ENCODE measurements at regions not wholly inside any gene's neighbourhood (a gene's known extent, or its start where the extent isn't known, plus 50 kb on each side); places are given as distances from the start of the nearest gene placed in this dataset.

DNA sequence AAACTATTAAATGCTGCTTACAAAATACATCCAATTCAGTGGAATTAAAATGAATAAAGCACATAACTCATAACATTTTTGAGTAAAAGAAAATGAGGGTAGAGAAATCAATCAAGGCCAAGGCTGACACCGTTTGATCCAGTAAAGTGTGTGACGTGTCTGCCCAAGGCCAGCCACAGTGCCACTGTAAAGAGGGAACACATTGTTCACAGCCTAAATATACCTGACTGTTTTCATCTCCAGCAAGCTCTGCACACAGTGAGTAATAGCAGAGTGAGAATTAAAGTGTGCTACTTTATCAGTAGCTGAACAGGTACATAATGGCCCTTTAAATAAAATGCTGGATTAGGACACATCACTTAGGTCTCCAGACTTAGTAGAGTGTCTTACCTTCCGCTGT is 130.8 kb upstream of the DPP6 start:
- no peaks in the 10 kb centered on the region for H3K4me1 ChIP-seq (replicated peaks in 1 of 2)
- WGBS, 10 experiments = 0 to 100% (median 43%) methylated on average over 1 to 3 of the region's 3 CpGs; no CpG with 5 or more reads in 2 of the 10 experiments
- H3K4me3 ChIP-seq = no peak overlapping the region
- in situ Hi-C loops (cut with MboI; ENCODE audit: low pct_unique_long_range_greater_than_20kb in 2 of 9, low sequenced_read_pairs in 9 of 9, unreplicated experiment in 9 of 9) = no loop called here
- H3K27ac ChIP-seq = no peak overlapping the region
- ATAC-seq (replicated peaks in 6 of 8) = no peak

DNA sequence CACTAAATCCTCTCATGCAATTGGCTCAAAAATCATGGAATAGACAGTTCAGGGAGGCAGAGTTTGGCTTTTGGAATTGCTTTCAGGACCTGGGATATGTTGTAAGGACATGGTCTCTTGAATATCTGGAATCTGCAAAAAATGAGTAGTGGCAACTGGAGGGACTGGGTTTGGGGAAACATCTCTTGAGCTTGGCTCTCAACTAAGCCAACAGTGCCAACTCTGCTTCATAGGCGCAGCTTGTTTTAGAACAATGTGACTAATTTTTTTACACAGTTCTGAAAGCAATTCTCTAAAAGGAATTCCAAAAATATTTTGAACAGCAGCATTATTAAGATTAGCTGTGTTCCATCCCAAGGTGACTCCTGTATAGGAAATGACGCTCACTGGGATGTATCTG is 121.5 kb upstream of the DPP6 start:
- WGBS, 10 experiments = 0 to 100% (median 39%) methylated on average over 1 to 2 of the region's 2 CpGs; no CpG with 5 or more reads in 2 of the 10 experiments
- in situ Hi-C loops (cut with MboI; ENCODE audit: low pct_unique_long_range_greater_than_20kb in 2 of 9, low sequenced_read_pairs in 9 of 9, unreplicated experiment in 9 of 9) = no loop called here
- ATAC-seq (replicated peaks in 6 of 8) = no peak
- no peak overlapping the region for H3K4me3 ChIP-seq
- H3K4me1 ChIP-seq (replicated peaks in 1 of 2) = no peaks in the 10 kb centered on the region
- H3K27ac ChIP-seq = no peak overlapping the region

- no peak overlapping the region for H3K27ac ChIP-seq
- in situ Hi-C loops (cut with MboI; ENCODE audit: low pct_unique_long_range_greater_than_20kb in 2 of 9, low sequenced_read_pairs in 9 of 9, unreplicated experiment in 9 of 9) = no loop called here
- H3K4me3 ChIP-seq = no peak overlapping the region
- no peak for ATAC-seq (replicated peaks in 6 of 8)
- no peaks in the 10 kb centered on the region for H3K4me1 ChIP-seq (replicated peaks in 1 of 2)
- 8 to 96% (median 38%) methylated on average over 2 to 4 of the region's 5 CpGs; no CpG with 5 or more reads in 4 of the 10 experiments for WGBS, 10 experiments
Observed at GRCh38 chr7:153934048-153934447, 118.2 kb upstream of the DPP6 start.

GRCh38 chr7:153934629-153935028 is 117.6 kb upstream of the DPP6 start:
- in situ Hi-C loops (cut with MboI; ENCODE audit: low pct_unique_long_range_greater_than_20kb in 2 of 9, low sequenced_read_pairs in 9 of 9, unreplicated experiment in 9 of 9) = no loop called here

DNA sequence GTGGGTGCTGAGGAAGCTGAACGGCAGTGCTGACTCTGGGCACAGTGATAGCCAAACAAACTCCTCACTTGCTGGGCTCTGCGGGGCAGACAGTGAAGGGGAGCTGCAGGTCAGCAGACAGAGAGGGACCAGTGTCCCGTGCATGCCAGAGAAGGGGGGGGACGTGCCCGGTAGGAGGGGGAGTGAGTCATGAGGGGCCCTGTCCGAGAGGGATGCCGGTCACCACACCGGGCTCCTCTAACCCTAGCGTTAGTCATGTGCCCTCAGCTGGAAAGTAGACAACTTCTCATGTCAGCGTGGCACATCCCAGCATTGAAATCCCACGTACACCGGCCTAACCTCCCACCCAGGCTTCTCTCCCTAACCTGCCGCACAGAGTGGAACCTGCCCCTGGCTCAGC is 117.1 kb upstream of the DPP6 start:
- no peaks in the 10 kb centered on the region for H3K4me1 ChIP-seq (replicated peaks in 1 of 2)
- 46 to 100% (median 80%) methylated on average over 1 to 4 of the region's 13 CpGs; no CpG with 5 or more reads in 7 of the 10 experiments for WGBS, 10 experiments
- no peak overlapping the region for H3K4me3 ChIP-seq
- no peak overlapping the region for H3K27ac ChIP-seq
- in situ Hi-C loops (cut with MboI; ENCODE audit: low pct_unique_long_range_greater_than_20kb in 2 of 9, low sequenced_read_pairs in 9 of 9, unreplicated experiment in 9 of 9) = no loop called here
- ATAC-seq (replicated peaks in 6 of 8) = peak in 1 of 8 experiments; percentile 57

More at GRCh38 chr7:153934629-153935028, 117.6 kb upstream of the DPP6 start:
- Histone ChIP-seq H3K4me1 (replicated peaks in 1 of 2) (no peaks in the 10 kb centered on the region), H3K4me3 (no peak overlapping the region), H3K27ac (no peak overlapping the region)
- WGBS, 10 experiments = 0 to 100% (median 53%) methylated on average over 1 to 9 of the region's 10 CpGs; no CpG with 5 or more reads in 2 of the 10 experiments
- peak in 1 of 8 experiments; percentile 68 for ATAC-seq (replicated peaks in 6 of 8)

DNA sequence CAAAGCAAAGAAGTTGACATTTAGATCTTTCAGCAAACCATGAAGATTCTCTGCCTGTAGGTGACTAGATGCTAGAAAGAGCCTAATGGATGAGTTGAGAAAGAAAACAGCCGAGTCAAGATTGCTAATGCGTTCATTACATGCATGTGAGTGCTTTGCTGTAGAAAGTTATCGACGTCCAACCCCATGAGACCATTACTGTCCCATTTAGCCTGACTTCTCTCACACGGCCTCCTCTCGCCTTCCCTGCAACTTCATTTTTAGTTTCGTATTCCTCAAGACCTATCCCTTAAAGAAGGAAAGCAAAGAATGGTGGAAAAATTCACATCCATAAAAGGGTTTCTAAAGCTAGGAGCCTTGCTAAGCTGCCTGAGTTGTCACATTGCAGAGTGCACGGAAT is 113.7 kb upstream of the DPP6 start:
- ATAC-seq (replicated peaks in 6 of 8) = no peak
- in situ Hi-C loops (cut with MboI; ENCODE audit: low pct_unique_long_range_greater_than_20kb in 2 of 9, low sequenced_read_pairs in 9 of 9, unreplicated experiment in 9 of 9) = no loop called here
- H3K4me3 ChIP-seq = no peak overlapping the region
- H3K4me1 ChIP-seq (replicated peaks in 1 of 2) = no peaks in the 10 kb centered on the region
- 21 to 100% (median 45%) methylated on average over 1 to 8 of the region's 8 CpGs for WGBS, 10 experiments
- no peak overlapping the region for H3K27ac ChIP-seq

DNA sequence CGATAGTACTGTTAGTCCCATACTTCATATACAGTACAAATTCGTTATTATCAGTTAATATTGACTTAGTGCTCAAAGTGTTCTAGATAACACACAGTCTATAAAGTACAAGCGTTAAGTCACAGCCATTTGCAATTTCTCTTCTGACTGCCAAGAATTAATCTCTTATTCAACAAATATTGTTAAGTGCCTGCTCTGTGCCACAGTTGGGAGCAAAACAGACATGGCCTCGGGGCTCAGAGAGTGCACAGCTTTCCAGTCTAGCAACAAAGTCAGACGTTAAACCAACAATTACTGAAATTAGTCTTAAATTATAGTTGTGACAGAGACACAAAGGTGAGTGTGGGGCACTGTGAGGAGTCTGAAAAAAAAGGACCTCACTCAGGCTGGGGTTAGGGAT is 113.0 kb upstream of the DPP6 start:
- 0 to 90% (median 30%) methylated on average over 2 to 5 of the region's 5 CpGs; no CpG with 5 or more reads in 1 of the 10 experiments for WGBS, 10 experiments
- in situ Hi-C loops (cut with MboI; ENCODE audit: low pct_unique_long_range_greater_than_20kb in 2 of 9, low sequenced_read_pairs in 9 of 9, unreplicated experiment in 9 of 9) = no loop called here
- no peak overlapping the region for H3K4me3 ChIP-seq
- no peaks in the 10 kb centered on the region for H3K4me1 ChIP-seq (replicated peaks in 1 of 2)
- no peak overlapping the region for H3K27ac ChIP-seq
- ATAC-seq (replicated peaks in 6 of 8) = no peak

DNA sequence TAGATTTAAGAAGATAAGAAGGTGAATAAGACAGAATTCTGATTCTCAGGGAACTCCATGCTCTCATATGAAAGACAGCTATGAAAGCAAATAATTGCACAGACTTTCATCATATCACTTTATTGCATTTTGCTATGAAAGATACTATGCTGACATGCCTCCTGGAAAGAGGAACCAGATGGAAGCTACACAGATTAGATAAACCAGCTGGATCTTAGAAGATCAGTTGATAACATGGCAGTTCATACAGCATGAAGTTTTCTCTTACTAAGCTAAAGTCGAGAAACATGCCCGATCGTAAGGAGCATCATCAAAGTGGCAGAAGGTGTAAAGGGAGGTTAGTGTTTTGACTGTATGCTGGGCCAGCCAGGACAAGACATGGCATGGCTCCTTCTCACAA is 112.5 kb upstream of the DPP6 start:
- WGBS, 10 experiments = 14 to 80% (median 67%) methylated on average over 1 to 3 of the region's 3 CpGs; no CpG with 5 or more reads in 5 of the 10 experiments
- no peak for ATAC-seq (replicated peaks in 6 of 8)
- in situ Hi-C loops (cut with MboI; ENCODE audit: low pct_unique_long_range_greater_than_20kb in 2 of 9, low sequenced_read_pairs in 9 of 9, unreplicated experiment in 9 of 9) = no loop called here

DNA sequence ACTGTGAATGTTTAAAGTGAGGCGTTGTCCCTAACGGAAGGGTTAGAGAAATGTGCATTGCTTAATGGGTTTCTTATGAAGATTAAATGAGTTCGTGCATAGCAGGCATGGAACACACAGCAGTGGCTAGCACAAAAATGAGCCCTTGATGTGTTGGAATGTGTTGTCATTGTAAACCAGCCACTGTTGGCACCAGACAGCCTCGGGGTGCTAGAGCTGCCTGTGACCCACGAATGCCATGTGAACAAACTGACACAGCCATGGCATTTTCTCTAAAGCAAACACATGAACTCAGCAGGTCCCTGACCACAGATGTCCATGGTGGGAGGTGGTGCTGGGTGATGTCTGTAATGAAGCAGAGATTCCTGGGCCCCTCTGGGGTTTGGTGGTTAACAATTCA is 111.1 kb upstream of the DPP6 start:
- ATAC-seq (replicated peaks in 6 of 8) = peak in 2 of 8 experiments; percentile 44
- Histone ChIP-seq H3K4me1 (replicated peaks in 1 of 2) (no peaks in the 10 kb centered on the region), H3K27ac (no peak overlapping the region), H3K4me3 (no peak overlapping the region)
- in situ Hi-C loops (cut with MboI; ENCODE audit: low pct_unique_long_range_greater_than_20kb in 2 of 9, low sequenced_read_pairs in 9 of 9, unreplicated experiment in 9 of 9) = no loop called here
- 0 to 80% (median 36%) methylated on average over 1 to 4 of the region's 5 CpGs; no CpG with 5 or more reads in 2 of the 10 experiments for WGBS, 10 experiments

More for the DNA sequence above, 112.5 kb upstream of the DPP6 start:
- no peak overlapping the region for H3K27ac ChIP-seq
- no peak overlapping the region for H3K4me3 ChIP-seq
- H3K4me1 ChIP-seq (replicated peaks in 1 of 2) = no peaks in the 10 kb centered on the region

DNA sequence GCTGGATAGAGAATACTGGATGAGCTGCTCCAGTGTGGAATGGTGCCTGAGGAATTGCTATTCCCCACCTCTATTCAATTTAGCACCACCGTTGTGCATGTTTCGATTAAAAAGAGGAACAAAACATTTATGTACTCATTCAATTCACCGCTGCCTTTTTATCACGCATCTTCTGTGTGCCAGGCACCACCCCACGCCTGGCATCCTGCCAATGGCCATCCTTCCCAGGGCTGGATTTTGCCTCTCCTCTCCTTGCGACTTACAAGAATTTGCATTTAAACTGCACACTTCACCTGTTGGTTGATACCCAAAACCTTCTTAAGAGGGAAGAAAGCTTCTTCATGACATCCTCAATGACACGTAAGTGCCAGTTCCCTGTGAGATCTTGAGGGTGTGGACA is 110.2 kb upstream of the DPP6 start:
- WGBS, 10 experiments = 11 to 100% (median 55%) methylated on average over 1 to 6 of the region's 7 CpGs
- ATAC-seq (replicated peaks in 6 of 8) = no peak
- Histone ChIP-seq H3K4me3 (no peak overlapping the region), H3K27ac (no peak overlapping the region), H3K4me1 (replicated peaks in 1 of 2) (no peaks in the 10 kb centered on the region)
- in situ Hi-C loops (cut with MboI; ENCODE audit: low pct_unique_long_range_greater_than_20kb in 2 of 9, low sequenced_read_pairs in 9 of 9, unreplicated experiment in 9 of 9) = no loop called here

- in situ Hi-C loops (cut with MboI; ENCODE audit: low pct_unique_long_range_greater_than_20kb in 2 of 9, low sequenced_read_pairs in 9 of 9, unreplicated experiment in 9 of 9) = no loop called here
- no peaks in the 10 kb centered on the region for H3K4me1 ChIP-seq (replicated peaks in 1 of 2)
- peak in 1 of 8 experiments; percentile 68 for ATAC-seq (replicated peaks in 6 of 8)
- 0 to 40% (median 0%) methylated on average over 1 to 4 of the region's 4 CpGs; no CpG with 5 or more reads in 3 of the 10 experiments for WGBS, 10 experiments
- no peak overlapping the region for H3K4me3 ChIP-seq
- H3K27ac ChIP-seq = no peak overlapping the region
Observed at GRCh38 chr7:153943457-153943856, 108.7 kb upstream of the DPP6 start.

GRCh38 chr7:153943861-153944260 is 108.3 kb upstream of the DPP6 start:
- 0 to 80% (median 5%) methylated on average over 1 to 7 of the region's 12 CpGs; no CpG with 5 or more reads in 2 of the 10 experiments for WGBS, 10 experiments
- peak in 1 of 8 experiments; percentile 90 for ATAC-seq (replicated peaks in 6 of 8)
- Histone ChIP-seq H3K4me3 (no peak overlapping the region), H3K4me1 (replicated peaks in 1 of 2) (no peaks in the 10 kb centered on the region), H3K27ac (no peak overlapping the region)
- in situ Hi-C loops (cut with MboI; ENCODE audit: low pct_unique_long_range_greater_than_20kb in 2 of 9, low sequenced_read_pairs in 9 of 9, unreplicated experiment in 9 of 9) = no loop called here

- H3K4me3 ChIP-seq = no peak overlapping the region
- in situ Hi-C loops (cut with MboI; ENCODE audit: low pct_unique_long_range_greater_than_20kb in 2 of 9, low sequenced_read_pairs in 9 of 9, unreplicated experiment in 9 of 9) = no loop called here
- ATAC-seq (replicated peaks in 6 of 8) = no peak
- H3K4me1 ChIP-seq (replicated peaks in 1 of 2) = no peaks in the 10 kb centered on the region
- H3K27ac ChIP-seq = no peak overlapping the region
- WGBS, 10 experiments = 0 to 93% (median 50%) methylated on average over 1 to 2 of the region's 2 CpGs; no CpG with 5 or more reads in 1 of the 10 experiments
Observed at GRCh38 chr7:153948060-153948459, 104.1 kb upstream of the DPP6 start.

DNA sequence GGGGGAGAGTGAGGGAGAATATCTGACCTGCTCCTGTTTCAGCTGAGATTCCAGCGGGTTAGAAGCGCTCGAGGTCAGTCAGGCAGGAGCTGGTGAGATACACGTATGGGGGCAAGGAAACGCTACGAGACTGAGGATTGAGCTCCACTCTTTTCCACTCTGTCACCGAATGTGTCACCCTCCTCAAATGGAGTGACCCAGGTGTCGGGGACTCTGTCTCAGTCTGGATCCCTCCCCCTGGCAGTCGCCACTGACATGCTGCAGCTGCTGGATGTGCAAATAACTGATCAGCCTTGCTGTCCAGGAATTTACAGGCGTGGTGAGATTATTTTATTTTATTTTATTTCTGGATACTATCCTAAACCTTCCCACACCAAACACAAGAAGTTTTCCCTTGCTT is 100.9 kb upstream of the DPP6 start:
- no peaks in the 10 kb centered on the region for H3K4me1 ChIP-seq (replicated peaks in 1 of 2)
- 0 to 67% (median 44%) methylated on average over 1 to 6 of the region's 10 CpGs; no CpG with 5 or more reads in 2 of the 10 experiments for WGBS, 10 experiments
- ATAC-seq (replicated peaks in 6 of 8) = no peak
- H3K4me3 ChIP-seq = no peak overlapping the region
- in situ Hi-C loops (cut with MboI; ENCODE audit: low pct_unique_long_range_greater_than_20kb in 2 of 9, low sequenced_read_pairs in 9 of 9, unreplicated experiment in 9 of 9) = no loop called here
- no peak overlapping the region for H3K27ac ChIP-seq

All from motor neuron (in vitro differentiated cells).